ENCODE measurements at regions not wholly inside any gene's neighbourhood (a gene's known extent, or its start where the extent isn't known, plus 50 kb on each side); places are given as distances from the start of the nearest gene placed in this dataset.

DNA sequence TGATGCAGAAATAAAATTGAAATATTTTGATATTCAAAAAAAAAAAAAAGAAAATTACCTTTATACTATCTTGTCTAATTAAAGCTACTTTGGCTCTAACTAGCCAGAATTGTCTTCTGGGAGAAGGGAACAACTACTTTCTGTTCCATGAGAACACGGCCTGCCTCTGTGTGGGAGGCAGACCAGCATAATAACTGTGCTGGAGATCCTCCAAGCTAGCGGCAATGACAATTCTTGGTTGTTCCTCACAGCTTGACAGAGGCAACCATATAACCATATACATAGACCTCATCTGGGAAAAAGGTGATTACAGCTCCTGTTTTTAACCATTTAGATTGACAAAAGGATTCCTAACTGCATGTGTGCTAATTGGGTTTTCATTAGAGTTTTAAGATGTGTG, 95.7 kb downstream of the RBMX2 start (continued):
- TF ChIP-seq, protein P1, sequence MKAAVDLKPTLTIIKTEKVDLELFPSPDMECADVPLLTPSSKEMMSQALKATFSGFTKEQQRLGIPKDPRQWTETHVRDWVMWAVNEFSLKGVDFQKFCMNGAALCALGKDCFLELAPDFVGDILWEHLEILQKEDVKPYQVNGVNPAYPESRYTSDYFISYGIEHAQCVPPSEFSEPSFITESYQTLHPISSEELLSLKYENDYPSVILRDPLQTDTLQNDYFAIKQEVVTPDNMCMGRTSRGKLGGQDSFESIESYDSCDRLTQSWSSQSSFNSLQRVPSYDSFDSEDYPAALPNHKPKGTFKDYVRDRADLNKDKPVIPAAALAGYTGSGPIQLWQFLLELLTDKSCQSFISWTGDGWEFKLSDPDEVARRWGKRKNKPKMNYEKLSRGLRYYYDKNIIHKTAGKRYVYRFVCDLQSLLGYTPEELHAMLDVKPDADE (IDR thresholded peaks at IDR 0.05): no peak

DNA sequence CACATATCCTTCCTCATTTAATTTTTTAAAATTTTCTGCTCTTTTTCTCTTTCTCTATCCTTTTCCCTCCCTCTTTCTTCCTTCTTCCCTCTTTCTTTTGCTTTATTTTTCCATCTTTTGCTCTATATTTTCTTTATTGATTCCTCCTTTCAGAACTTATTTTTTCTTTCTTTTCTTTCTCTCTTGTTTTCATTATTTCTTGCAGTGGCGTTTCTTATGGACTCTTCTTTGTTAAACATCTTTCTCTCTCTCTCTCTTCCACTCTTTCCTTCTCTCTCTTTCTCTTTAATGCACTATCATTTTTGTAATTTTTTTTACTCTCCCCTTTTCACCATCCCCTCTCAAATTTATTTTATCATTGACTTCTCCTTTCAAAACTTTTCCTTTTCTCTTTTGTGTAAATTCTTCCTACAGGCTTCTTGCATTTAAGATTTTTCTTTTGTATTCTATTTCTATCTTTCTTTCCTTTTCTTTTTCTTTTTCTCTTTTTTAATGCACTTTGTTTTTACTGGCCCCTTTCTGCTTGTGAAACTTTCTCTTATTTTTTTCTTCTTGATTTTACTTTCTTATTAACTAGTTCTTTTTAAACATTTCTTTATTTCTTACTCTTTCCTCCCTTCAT, 97.0 kb downstream of the RBMX2 start:
- Histone ChIP-seq H4K20me1 (replicated peaks; ENCODE audit: insufficient read depth) (no peaks in the 10 kb centered on the region), H3K4me2 (no peak overlapping the region), H3K27ac (ENCODE audit: low read depth) (no peak overlapping the region), H3K9me2 (ENCODE audit: insufficient read depth) (no peaks in the 10 kb centered on the region), H3K27me3 (ENCODE audit: insufficient read depth) (no peaks in the 10 kb centered on the region), H3K79me2 (replicated peaks; ENCODE audit: insufficient read depth) (no peaks in the 10 kb centered on the region), H3K4me3 (no peak overlapping the region), H3K4me1 (ENCODE audit: insufficient read depth) (no peaks in the 10 kb centered on the region), H3K36me3 (ENCODE audit: insufficient read depth) (no peaks in the 10 kb centered on the region), H2AFZ (no peak overlapping the region), H3F3A (replicated peaks; ENCODE audit: low read depth) (no peaks in the 10 kb centered on the region)
- Mint-ChIP-seq H3K4me1 (no peaks in the 10 kb centered on the region), H3K9me3 (no peaks in the 10 kb centered on the region), H3K27me3 (ENCODE audit: insufficient read depth, low read depth, poor library complexity) (peaks cover 4% of the 10 kb centered on the region), H3K27ac (no peak overlapping the region), H3K36me3 (ENCODE audit: low read depth) (no peaks in the 10 kb centered on the region), H3K4me3 (no peak overlapping the region)
- no peak for DNase-seq (ENCODE audit: low spot score)
- ATAC-seq: no peak
- TF ChIP-seq EZH2 (IDR thresholded peaks at IDR 0.05; ENCODE audit: low read depth, unreplicated experiment) (no peak), ZNF331 (CRISPR knock-in tag; IDR thresholded peaks at IDR 0.05; ENCODE audit: low read depth) (no peak), EZH2phosphoT487 (IDR thresholded peaks at IDR 0.05; ENCODE audit: unreplicated experiment) (no peak), STAT1 (IDR thresholded peaks at IDR 0.05; ENCODE audit: unreplicated experiment) (no peak), JUNB (IDR thresholded peaks at IDR 0.05; ENCODE audit: unreplicated experiment) (no peak), CREB1 (CRISPR knock-in tag; IDR thresholded peaks at IDR 0.05; ENCODE audit: low read depth) (no peak), NANOG (IDR thresholded peaks at IDR 0.05; ENCODE audit: borderline replicate concordance) (no peak), ZNF114 (CRISPR knock-in tag; IDR thresholded peaks at IDR 0.05) (no peak), POLR2AphosphoS5 (IDR thresholded peaks at IDR 0.05; ENCODE audit: low read depth) (no peak)
- TF ChIP-seq, protein P1 (IDR thresholded peaks at IDR 0.05): no peak
- TF ChIP-seq, protein P2, sequence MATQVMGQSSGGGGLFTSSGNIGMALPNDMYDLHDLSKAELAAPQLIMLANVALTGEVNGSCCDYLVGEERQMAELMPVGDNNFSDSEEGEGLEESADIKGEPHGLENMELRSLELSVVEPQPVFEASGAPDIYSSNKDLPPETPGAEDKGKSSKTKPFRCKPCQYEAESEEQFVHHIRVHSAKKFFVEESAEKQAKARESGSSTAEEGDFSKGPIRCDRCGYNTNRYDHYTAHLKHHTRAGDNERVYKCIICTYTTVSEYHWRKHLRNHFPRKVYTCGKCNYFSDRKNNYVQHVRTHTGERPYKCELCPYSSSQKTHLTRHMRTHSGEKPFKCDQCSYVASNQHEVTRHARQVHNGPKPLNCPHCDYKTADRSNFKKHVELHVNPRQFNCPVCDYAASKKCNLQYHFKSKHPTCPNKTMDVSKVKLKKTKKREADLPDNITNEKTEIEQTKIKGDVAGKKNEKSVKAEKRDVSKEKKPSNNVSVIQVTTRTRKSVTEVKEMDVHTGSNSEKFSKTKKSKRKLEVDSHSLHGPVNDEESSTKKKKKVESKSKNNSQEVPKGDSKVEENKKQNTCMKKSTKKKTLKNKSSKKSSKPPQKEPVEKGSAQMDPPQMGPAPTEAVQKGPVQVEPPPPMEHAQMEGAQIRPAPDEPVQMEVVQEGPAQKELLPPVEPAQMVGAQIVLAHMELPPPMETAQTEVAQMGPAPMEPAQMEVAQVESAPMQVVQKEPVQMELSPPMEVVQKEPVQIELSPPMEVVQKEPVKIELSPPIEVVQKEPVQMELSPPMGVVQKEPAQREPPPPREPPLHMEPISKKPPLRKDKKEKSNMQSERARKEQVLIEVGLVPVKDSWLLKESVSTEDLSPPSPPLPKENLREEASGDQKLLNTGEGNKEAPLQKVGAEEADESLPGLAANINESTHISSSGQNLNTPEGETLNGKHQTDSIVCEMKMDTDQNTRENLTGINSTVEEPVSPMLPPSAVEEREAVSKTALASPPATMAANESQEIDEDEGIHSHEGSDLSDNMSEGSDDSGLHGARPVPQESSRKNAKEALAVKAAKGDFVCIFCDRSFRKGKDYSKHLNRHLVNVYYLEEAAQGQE (IDR thresholded peaks at IDR 0.05; ENCODE audit: unreplicated experiment): no peak
- TF ChIP-seq, protein P3, sequence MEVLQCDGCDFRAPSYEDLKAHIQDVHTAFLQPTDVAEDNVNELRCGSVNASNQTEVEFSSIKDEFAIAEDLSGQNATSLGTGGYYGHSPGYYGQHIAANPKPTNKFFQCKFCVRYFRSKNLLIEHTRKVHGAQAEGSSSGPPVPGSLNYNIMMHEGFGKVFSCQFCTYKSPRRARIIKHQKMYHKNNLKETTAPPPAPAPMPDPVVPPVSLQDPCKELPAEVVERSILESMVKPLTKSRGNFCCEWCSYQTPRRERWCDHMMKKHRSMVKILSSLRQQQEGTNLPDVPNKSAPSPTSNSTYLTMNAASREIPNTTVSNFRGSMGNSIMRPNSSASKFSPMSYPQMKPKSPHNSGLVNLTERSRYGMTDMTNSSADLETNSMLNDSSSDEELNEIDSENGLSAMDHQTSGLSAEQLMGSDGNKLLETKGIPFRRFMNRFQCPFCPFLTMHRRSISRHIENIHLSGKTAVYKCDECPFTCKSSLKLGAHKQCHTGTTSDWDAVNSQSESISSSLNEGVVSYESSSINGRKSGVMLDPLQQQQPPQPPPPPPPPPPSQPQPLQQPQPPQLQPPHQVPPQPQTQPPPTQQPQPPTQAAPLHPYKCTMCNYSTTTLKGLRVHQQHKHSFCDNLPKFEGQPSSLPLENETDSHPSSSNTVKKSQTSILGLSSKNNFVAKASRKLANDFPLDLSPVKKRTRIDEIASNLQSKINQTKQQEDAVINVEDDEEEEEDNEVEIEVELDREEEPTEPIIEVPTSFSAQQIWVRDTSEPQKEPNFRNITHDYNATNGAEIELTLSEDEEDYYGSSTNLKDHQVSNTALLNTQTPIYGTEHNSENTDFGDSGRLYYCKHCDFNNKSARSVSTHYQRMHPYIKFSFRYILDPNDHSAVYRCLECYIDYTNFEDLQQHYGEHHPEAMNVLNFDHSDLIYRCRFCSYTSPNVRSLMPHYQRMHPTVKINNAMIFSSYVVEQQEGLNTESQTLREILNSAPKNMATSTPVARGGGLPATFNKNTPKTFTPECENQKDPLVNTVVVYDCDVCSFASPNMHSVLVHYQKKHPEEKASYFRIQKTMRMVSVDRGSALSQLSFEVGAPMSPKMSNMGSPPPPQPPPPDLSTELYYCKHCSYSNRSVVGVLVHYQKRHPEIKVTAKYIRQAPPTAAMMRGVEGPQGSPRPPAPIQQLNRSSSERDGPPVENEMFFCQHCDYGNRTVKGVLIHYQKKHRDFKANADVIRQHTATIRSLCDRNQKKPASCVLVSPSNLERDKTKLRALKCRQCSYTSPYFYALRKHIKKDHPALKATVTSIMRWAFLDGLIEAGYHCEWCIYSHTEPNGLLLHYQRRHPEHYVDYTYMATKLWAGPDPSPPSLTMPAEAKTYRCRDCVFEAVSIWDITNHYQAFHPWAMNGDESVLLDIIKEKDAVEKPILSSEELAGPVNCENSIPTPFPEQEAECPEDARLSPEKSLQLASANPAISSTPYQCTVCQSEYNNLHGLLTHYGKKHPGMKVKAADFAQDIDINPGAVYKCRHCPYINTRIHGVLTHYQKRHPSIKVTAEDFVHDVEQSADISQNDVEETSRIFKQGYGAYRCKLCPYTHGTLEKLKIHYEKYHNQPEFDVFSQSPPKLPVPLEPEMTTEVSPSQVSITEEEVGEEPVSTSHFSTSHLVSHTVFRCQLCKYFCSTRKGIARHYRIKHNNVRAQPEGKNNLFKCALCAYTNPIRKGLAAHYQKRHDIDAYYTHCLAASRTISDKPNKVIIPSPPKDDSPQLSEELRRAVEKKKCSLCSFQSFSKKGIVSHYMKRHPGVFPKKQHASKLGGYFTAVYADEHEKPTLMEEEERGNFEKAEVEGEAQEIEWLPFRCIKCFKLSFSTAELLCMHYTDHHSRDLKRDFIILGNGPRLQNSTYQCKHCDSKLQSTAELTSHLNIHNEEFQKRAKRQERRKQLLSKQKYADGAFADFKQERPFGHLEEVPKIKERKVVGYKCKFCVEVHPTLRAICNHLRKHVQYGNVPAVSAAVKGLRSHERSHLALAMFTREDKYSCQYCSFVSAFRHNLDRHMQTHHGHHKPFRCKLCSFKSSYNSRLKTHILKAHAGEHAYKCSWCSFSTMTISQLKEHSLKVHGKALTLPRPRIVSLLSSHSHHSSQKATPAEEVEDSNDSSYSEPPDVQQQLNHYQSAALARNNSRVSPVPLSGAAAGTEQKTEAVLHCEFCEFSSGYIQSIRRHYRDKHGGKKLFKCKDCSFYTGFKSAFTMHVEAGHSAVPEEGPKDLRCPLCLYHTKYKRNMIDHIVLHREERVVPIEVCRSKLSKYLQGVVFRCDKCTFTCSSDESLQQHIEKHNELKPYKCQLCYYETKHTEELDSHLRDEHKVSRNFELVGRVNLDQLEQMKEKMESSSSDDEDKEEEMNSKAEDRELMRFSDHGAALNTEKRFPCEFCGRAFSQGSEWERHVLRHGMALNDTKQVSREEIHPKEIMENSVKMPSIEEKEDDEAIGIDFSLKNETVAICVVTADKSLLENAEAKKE (CRISPR knock-in tag; IDR thresholded peaks at IDR 0.05): no peak
